Fibroblast of upper back skin (primary cell): ENCODE measurements at regions not wholly inside any gene's neighbourhood (a gene's known extent, or its start where the extent isn't known, plus 50 kb on each side); places are given as distances from the start of the nearest gene placed in this dataset.

Experiments used
- DNase-seq: peaks from one replicate; pipeline ENCODE4 v3.0.0-alpha.2; 2013

DNA sequence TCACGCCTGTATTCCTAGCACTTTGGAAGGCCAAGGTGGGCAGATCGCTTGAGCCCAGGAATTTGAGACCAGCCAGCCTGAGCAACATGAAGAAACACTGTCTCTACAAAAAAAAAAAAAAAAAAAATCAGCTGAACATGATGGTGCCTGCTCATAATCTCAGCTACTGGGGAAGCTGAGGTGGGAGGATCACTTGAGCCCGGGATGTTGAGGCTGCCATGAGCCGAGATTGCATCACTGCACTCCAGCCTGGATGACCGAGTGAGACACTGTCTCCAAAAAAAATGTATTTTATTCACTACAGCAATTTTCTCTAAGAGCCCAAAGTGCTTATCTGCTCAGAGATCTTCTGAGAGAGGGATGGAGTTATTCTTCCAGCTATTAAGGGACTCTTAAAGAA is 215.8 kb upstream of the PPP3CA start:
- DNase-seq: no peak

DNA sequence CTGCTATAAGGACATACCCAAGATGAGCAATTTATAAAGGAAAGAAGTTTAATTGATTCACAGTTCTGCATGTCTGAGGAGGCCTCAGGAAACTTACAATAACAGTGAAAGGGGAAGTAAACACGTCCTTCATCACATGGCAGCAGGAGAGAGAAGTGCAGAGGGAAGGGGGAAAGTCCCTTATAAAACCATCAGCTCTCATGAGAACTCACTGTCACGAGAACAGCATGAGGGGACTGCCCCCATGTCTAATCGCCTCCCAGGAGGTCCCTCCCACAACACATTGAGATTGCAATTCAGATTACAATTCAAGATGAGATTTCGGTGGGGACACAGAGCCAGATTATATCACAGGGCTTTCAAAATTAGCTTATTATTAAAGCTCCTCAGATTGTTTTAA is 209.5 kb upstream of the PPP3CA start:
- DNase-seq: no peak

DNA sequence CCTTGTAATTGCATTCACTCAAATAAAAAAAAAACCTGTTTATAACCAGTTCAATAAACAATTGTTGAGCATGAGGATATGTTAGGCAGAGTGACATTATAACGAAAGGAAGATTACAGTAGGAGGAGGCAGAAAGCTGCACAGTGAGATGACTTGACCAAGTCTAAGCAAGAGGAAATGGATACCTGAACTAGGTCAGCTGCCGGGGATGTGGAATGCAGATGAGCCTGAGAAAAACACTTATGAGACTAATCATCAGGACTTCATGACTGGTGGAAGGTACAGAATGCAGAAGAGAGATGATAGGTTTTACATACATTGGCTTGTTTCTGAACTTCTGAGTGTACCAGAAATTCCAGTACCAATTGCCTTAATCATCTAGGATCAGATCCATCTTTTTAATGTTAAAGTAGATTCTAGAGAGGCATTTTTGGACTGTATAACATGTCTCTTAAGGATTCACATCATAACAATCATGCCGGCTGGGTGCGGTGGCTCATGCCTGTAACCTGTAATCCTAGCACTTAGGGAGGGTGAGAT is 208.1 kb upstream of the PPP3CA start:
- no peak for DNase-seq

DNA sequence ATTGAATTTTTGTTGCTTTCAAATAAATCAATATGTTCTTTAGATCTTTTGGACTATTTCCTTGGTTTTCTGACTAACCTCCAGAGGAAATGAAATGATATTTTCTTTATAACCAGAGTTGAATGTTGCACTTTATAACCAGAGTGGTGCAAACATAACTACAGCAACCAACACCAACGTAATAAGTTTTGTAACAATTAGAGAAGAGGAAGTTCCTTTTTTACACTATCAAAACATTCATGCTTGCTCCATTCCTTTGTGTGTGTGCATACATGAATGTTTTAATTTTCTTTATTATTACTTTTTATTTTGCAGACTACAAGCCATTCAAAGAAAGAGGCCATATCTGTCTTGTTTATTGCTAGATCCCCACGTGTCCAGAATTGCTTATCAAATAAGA is 193.0 kb upstream of the PPP3CA start:
- no peak for DNase-seq

DNA sequence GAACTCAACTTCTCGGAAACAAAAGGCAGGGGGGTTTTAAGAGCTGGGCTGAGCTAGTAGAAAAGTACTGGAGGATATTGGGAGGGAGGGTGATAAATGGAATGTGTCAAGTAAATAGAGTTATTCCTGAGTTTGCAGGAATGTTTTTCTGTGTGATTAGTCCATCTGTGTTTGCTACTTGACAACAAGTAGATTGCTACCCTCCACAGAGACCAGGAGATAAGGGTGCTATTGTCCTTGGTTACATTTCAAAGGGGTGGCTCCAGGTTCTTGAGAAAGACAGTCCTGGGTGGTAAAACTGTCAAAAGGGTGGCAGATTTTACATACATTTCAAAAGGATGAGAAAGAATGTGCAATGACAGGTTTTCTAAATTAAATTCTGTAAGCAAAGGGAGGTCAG is 181.2 kb upstream of the PPP3CA start:
- DNase-seq: no peak

DNA sequence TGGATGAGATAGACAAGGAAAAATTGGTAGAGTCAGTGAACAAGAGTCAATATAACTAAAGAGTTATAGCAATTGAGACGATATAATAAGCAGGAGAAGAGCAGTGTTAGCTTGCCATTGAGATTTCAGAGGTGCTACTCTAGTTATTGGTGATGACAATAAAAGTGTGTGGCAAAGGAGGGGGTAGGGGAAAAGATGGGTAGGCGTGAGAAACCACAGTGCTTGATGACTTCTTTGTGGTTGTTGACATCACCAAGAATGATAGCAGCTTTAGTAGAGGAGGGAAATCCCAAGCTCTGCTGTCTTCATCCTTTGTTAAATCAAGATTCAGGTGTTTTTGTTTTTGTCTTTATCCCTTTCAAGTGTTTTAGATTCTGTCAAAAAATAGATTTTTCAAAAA is 179.9 kb upstream of the PPP3CA start:
- no peak for DNase-seq

DNA sequence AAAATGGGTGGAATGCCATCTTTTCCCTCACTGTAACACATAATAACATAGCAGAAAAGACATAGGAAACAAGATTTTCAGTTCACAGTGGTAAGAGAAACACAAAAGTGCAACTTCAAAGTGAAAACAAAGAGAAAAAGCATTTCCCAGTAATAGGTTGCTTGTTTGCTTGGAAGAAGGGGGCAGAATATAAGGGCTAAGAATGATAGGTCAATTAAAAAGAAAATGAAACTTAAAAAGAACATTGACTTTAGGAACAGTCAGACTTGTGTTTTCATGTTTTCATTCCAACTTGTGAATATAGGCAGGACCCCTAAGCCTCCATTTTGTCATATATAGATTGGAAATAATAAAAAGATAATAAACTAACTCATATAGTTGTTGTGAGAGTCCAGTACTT is 168.2 kb upstream of the PPP3CA start:
- DNase-seq: no peak

DNA sequence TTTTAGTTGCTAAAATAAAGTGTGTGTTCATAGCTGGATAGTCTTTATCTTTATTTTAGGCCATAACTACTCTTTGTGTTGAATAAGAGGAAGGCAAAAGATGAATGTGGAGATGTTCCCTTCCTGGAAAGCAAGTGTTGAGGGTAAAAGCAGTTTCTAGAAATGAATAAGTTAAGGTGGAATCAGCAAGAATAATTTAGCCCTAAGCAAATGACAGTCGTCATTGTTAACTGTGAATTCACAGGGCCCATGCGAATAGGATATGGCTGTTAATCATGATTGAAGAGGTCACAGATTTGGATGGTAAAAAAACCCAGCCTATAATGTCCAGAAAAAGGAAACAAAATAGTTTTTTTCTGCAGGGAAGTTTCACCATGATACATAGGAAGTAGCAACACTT is 167.8 kb upstream of the PPP3CA start:
- DNase-seq: no peak

DNA sequence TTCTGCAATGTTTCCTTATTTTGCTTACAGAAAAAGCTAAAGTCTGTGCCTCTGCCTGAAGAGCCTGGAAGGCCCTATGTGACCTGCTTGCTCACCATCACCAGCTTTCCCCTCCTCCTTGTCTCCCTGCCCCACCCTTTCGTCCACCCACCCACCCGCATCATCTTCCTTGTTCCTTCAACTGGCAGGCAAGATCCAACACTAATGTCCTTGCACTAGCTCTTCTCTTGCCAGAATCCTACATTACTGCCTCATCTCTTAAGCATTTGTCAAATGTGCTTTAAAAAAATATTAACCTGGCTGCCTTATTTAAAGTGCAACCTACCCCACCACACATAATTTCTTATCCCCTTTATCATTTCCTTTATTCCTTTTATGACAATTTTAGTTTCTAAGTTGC is 165.1 kb upstream of the PPP3CA start:
- DNase-seq: no peak

DNA sequence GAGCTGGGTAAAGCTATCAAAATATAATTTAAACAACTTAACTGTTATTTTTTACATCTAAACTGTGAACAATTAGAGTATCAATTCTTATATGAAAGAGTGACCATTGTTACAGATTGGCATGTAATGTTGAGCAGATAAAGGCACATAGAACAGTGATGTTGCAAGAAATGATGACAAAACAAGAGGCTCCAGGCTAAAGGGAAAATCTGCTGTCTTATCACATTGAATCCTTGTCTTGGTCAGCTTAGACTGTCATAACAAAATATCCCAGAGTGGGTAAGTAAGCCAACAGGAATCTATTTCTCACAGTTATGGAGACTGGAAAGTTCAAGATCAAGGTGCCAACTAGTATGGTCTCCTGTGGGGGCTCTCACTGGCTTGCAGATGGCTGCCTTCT is 154.1 kb upstream of the PPP3CA start:
- DNase-seq: no peak

DNA sequence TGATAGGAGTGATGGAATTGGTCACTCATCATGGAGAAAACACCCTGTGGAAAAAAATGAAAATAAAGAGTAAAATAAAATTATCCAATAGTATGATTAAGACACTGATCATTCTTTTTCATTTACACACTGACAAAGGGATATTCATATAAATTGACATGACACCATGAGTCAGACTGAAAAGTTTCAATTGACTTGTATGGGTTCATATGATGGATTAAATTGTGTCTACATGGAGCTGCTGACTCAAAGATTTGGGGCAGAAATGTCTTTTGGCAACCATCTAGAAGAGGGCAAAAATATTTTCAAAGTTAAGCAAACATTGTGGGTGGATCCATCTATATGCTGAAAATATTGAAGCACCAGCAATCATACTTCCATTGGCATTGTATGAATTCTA is 153.4 kb upstream of the PPP3CA start:
- DNase-seq: peak; percentile 3

DNA sequence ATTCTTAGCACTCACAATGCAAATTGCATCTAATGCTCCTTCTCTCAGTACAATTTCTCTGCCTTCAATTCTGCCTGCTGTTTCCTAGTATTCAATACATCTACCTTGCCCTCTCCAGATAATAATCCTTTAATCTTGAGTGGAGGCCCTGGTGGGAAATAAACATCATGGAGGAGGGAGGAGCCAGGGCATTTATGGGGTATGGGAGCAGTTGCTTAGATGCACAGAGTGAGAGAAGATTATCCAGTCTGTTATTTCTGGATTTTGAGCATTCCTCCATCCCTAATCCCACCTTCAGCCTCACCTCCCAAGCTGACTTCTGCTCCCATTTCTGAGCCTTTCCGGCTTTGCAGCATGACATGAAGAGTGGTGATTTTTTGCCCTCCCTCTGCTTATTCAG is 127.9 kb upstream of the PPP3CA start:
- DNase-seq: no peak

DNA sequence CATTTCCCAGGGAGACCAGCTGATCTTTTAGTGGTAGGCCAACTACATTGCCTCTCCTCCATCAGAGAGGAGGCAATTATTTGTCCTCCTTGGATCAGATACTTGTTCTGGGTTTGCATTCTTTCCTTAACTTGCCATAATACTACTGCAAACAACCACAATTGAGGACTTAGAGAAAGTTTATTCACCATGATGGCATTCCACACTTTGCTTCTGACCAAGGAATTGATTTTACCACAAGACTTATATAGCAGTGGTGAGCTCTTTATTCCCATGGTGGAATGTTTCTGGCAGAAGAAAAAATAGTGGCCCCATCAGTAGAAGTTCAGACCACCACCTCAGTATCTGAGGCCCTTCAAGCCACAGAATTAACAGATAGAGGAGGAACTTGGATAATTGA is 123.9 kb upstream of the PPP3CA start:
- peak; percentile 36 for DNase-seq

DNA sequence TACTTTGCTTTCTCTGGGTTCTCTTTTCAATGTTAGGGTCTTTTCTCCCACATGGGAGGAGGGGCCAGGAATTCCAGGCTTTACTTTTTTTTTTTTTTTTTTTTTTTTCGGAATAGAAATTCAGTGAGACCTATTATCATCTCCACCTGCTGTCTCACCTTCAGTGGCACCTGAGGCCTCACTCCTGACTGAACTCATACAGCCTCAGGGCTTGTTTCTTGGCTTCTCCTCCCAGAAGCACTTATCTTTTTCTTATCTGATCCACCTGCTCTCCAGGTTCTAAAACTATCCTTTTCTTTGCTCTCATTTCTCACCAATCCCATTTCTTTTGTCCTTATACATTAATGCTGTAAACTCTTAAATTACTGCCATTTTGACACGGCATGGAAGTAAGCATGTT is 117.3 kb upstream of the PPP3CA start:
- no peak for DNase-seq

DNA sequence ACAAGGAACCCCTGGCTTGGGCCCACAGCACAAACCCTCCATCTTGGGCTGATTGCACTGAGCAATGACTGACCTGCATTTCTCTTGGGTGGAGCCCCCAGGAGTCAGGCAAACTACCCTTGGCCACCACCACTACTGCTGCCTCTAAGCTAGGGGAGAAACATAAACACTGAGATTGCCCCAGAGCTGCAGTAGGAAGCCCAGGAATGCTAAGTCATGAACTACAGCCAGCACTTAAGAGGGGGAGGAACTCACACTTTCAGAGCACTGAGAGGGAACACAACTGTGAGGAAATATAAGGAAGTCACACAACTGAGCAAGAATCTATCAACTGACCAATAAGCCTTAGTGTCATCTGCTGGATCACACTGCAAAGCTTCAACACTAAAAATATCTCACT is 111.6 kb upstream of the PPP3CA start:
- peak; percentile 6 for DNase-seq

DNA sequence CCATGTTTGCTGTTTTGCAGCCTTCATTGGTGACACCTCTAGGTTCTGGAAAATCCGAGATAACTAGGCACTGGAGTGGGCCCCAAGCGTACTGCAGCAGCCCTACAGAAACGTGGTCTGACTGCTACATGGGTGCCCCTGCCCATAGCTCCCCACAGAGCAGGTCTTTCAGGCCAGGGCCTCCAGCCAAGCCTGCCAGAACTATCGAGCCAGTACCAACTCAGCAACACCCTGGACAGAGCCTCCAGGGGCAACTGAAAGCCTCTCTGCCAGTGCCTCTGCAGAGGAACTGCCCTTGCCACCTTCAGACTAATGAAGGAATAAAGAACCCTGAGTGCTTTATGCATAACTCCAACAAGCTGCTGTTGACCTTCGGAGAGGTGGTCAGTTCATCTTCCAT is 111.1 kb upstream of the PPP3CA start:
- no peak for DNase-seq

DNA sequence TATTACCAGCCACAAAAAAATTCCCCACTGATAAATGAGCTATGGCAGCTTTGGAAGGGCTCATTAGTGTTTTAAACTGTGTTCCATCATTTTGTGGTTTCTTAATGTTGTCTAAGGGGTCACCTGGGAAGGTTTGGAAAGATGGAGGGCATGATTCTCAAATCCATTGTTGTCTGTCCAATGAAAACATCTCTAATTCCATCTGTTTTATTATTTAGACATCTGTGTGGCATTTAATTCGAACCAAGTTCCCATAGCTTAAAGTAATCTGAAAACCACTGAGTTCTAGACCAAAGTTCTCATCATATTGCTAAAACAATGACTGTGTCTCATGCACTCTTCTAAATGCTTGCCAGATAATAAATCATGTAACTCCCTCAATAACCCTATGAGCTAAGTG is 103.8 kb upstream of the PPP3CA start:
- peak; percentile 59 for DNase-seq

DNA sequence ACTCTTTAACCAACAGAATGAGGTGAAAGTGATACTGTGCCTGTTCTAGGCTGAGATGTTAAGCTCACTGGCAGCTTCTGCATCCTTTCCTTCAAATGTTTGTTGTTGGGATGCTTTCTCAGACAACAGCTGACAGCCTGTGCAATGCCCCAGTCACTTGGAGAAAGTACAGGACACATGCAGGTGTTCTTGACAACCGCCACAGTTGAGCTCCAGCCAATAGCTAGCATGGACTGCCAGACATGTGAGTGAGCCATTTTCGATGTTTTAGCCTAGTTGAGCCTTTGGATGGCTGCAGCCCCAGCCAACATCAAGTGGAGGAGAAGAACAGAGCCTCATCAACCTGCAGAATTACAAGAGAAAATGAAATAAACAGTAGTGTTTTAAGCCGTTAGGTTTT is 94.1 kb upstream of the PPP3CA start:
- no peak for DNase-seq

DNA sequence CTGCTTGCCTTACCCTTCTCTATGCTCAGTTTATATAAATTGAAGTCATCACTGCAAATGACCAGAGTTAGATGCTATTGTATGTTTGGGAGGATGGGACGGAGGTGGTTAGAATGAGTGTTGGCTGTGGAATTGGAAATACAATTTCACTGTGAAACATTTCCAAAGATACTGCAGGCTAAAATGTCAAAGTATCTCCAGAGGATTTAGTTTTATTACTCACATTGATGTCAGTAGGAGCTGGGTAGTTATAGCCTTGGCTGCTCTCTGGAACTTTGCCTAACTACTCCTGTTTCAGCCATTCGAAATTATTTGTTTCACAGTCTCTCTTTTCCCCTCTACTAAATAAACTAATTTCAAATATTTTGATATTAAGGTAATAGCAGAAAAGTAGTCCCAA is 92.6 kb upstream of the PPP3CA start:
- peak; percentile 69 for DNase-seq

DNA sequence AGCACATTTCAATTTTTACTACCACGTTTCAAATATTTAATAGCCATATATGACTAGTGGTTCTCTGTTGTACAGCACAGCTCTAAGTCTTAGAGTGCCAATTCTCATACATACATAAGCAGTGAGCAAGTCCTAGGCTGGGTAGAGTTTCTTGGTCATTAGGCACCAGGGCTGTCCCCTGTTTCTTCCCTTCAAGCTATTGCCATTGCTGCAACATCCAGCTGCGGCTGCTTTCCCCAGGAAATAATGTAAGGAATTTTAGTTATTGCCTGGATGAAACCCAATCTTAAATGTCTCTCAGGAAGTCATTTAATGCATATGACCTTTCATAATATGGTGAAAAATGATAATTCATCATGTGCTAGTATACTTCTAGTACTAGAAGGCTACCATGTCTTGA is 74.1 kb upstream of the PPP3CA start:
- DNase-seq: peak; percentile 60

DNA sequence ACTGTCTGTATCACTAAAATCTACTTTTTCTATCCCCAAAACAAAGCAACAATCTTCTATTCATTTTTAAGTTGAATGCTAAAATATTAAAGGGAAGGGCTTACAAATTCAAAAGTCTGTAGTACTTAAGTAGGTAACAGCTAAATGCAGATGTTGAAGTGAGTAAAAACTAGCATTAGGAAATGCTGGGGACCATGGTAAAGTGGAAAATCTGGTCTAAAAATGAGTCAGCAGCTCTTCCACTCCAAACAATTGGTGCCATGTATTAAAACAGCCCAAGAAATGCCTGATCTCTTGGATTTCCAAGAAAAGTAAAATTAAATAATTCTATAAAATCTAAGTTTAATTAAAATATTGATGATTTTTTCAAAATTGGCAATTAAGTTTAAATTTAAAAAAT is 73.3 kb upstream of the PPP3CA start:
- DNase-seq: peak; percentile 9

DNA sequence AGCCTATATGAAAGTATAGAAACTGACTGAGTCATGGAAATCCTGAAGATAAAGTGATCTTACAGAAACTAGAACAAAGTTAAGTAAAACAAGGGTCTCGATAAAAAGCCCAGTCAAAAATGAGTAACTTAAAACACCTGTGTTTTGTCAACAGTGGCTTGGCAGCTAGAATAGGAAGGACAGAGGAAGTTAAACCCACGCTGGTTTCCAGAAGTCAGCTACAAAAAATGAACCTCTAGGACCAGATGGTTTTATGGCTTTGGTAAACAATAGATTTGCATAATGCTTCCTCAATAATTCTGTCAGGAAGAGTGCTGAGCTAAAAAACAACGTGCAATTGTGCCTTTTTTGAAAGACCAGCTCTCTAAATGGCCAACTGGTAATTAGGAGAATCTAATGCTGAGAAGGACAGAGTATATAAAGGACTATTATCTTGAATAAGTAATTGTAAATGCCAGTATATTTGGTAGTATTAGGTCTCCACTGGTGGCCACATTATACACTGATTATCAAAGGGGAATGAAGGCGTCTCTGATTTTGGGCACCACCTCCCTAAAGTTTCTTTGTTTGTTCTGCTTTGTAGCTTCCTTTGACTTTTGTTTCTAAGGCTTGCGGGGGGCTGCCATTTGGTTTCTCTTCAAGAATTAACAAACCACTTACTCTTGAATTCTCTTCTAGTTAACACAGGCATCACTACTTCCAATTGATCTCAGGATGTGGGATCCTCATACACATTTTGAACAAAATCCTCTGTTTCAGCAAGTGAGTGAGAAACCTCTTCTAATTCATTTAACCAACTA is 72.2 kb upstream of the PPP3CA start:
- DNase-seq: peak; percentile 21

DNA sequence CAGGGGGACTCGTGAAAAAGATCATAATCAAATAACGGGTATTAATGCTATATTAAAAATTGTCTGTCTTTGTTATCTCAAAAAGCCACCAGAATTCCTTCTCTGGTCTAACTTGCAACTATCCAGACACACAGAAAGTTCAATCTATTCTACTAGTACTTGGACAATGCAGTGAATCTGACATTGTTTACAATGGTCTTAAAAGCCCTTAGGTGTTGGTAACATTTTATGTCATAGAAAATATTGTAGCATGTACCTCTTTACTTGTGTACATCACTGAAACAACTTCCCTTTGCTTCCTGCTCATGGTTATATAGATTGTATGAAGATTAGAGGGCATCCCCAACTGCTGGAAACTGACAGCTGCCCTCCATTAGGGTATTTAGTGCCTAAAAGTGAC is 71.1 kb upstream of the PPP3CA start:
- DNase-seq: no peak

DNA sequence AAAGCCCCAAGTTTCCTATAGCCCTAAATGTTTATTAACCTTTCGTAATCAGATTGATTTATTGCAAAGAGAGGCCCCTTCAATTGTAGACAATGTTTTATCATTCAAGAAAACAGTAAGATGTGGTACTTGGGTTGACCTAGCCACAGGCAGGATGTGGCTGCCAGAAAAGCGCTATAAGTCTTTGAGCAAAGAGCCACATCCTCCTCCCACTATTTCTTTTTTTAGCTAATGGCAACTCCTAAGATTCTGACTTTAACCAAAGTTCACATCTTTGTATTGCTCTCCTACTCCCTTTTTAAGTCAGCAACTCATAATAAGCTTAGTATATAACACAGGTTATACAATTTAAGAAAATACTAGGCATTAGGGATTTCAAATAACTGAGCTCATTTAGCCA is 70.7 kb upstream of the PPP3CA start:
- peak; percentile 37 for DNase-seq

DNA sequence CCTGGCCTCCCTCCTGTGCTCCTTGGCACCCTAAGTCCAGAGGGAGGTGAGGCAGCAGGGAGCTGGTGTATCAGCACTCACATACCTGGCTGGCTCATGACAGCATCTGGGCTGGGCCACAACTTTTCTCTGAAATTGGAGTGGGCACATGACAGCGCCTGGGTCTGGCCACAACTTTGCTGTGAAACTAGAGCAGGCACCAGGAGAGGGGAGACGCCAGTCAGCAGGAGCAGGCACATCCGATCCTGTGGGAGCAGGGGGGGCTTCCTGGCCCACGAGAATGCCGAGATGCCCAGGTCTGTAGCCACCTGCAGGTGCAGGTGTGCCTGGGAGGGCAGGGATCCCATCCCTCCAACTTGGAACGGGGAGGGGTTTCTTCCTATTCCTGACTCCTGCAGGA is 69.7 kb upstream of the PPP3CA start:
- no peak for DNase-seq
